GM04503 (cell line): ENCODE measurements at regions not wholly inside any gene's neighbourhood (a gene's known extent, or its start where the extent isn't known, plus 50 kb on each side); places are given as distances from the start of the nearest gene placed in this dataset.

Experiments used
- DNase-seq: peaks from one replicate; pipeline ENCODE4 v3.0.0-alpha.2; 2012; ENCODE audit warnings: low read depth

GRCh38 chr1:29821605-29822004, 585.3 kb downstream of the PTPRU start:
- no peak for DNase-seq

- DNase-seq: no peak
Measured at GRCh38 chr1:29820401-29820800, 584.1 kb downstream of the PTPRU start.

DNA sequence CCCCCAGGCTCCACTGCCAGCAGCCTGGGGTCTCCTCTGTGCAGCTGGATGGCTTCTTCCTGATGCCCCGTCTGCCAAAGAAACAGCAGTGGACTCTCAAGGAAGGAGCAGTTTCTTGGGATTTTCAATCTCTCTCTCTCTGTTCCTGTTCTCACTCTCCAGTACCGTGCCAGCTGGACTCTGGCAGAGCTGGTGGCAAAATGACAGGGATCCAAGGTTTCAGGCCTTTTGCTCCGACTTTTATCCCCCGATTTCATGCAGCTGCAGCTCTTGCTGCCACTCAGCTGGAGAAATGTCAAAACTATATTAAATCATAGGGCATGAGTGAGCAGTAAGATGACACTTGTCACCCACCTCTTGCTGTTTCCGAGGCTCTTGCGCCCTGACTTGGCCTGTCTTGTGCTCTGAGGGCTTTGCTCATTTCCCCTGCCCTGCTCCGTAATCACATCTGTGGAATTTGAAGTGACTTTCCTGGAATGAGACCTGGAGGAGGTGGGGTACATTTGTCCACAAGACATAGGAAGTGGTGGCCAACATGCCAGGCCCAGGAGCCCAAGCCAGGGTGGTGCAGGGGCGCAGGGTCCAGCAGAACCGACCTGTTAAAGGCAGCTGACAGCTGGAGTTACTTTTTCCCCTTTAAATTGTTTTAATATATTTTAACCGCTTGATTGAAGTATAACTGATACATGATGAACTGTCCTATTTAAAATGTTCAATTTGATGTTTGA, 576.2 kb downstream of the PTPRU start:
- DNase-seq: no peak

GRCh38 chr1:29811727-29812407, 575.5 kb downstream of the PTPRU start:
- DNase-seq: no peak

DNA sequence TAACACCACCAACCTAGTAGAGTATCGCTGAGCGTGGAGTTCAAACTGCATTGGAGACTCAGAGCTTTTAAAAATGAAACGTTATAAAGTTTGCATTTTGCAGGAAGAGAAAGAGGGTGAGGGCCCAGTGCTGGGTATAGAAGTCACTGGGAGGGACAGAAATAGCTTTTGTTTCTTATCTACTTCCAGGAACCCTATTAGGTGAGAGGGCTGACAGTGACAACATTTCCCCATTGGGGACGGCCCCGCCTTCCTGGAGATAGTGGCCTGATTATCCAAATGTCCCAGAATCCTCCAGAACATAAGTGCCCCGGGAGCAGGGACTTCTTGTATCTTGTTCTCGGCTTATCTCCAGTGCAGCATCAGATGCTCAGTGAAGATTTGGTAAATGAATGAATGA, 574.9 kb downstream of the PTPRU start:
- DNase-seq: no peak

DNA sequence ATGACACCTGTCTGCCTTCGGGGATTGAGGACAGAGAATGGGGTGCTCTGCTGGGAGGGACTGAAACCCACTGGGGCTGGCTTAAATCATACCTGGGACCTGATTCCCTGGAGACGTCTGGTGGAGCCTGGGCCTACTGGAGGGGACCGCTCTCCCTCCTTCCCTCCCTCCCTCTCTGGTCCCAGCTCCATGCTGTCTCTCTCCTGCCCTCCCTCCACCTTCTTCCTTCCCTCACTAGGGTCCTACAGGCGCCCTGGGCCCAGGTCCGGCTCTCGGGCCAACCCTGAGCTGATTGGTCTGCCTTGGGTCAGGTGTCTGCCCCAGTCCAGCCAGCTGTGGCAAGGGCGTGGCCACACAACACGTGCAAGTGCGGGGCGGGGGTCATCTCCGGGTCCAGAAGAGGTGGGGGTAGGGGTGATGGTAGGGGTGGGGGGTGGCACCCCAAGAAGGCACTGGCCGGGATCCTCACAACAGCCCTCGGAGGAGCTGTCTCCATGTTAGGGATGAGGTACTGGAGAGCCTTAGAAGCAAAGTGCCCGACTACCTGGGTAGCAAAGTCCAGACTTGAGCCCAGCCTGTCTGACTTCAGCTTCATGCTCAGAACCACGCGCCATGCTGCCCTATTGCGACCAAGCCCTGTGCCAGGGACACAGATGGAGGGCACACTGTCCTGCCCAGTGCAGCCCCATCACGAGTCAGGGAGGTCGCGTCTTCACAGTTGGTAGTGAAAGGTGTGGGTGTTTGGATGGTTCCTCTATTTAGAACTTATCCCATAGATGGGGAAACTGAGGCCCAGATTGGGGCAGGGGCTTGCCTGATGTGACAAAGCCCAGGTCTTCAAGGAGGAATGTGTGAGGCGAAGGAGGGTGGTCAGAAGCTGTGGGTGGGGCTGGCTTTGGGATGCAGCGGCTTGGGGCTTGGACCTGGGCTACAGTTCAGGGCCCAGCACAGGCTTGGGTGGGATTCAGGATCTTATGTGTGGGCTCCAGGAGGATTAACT, 574.1 kb downstream of the PTPRU start:
- DNase-seq: no peak

DNA sequence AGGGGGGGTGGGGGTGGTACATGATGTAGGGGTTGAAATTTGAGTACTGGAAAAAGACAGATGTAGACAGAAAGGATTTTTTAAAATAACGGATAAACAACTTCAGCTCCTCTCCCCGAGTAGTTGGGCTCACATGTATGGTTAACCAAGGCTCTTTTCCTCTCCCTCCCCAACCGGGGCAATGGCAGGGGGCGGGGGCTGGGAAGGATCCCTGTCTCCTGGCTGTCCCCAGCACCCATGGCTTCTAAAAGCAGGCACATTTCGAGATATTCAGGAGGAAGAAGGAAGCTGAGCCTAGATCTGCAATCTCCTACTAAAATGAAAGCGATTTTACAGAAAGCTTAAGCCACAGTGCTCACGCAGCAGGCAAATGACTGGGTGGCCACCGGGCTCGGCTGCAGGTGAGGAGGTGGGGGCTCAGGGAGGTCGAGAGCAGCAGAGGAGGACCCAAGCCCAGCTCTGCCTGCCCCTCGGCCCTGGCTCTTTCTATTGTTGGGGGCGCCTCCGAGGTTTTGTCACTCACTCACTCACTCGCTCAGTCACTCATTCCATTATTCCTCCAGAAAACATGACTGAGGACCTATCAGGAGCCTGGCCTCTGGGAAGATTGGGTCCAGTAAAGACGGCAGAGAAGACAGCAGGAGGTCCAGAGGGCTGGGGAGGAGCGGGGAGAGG, 573.3 kb downstream of the PTPRU start:
- DNase-seq: no peak

GRCh38 chr1:29808141-29808995, 572.0 kb downstream of the PTPRU start:
- DNase-seq: no peak

DNA sequence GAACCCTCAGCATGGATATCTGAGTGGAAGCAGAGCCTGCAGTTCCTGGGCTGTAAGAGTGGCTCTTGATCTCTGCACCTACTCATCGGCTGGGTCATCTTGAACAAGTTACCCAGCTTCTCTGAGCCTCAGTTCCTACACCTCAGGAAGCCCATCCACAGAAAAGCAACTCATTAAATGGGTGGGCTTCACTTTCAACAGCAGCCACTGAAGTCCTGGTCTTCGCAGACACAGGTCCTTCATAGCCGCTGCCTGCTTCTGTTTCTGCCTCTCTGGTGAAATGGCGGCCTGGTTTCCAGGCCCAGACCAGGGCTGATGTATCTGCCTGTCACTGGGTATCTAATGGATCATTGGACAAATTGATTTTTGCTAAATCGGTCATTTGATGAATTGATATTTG, 571.4 kb downstream of the PTPRU start:
- no peak for DNase-seq

DNA sequence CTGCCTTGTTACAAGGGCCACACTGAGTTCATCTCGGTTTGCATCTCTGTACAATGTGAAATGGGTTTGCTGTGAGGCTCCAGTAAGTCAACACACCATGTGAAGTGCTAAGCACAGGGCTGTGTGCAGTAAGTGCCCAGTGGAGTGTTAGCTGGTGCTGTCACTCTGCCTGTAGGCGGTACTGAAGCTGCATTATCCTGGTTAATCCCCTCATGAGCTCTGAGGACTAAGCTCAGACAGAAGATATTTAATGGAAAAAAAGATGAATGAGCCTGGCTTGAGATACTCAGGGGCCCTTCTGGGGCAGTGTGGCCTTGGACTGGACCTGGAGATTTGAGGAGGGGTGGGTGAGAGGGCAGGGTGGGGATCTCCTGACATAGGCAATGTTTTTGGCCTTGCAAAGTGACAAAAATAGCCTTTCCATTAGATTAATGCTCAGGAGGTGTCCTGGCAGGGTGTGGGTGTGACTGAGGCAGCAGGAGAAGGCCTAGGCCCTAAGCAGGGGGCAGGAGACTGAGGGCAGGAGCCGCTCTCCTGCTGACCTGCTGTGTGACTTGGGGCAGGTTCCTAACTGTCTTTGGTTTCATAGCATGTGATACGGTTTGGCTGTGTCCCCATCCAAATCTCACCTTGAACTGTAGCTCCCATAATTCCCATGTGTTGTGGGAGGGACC, 570.5 kb downstream of the PTPRU start:
- DNase-seq: no peak

- no peak for DNase-seq
Measured at GRCh38 chr1:29805896-29806160, 569.5 kb downstream of the PTPRU start.

DNA sequence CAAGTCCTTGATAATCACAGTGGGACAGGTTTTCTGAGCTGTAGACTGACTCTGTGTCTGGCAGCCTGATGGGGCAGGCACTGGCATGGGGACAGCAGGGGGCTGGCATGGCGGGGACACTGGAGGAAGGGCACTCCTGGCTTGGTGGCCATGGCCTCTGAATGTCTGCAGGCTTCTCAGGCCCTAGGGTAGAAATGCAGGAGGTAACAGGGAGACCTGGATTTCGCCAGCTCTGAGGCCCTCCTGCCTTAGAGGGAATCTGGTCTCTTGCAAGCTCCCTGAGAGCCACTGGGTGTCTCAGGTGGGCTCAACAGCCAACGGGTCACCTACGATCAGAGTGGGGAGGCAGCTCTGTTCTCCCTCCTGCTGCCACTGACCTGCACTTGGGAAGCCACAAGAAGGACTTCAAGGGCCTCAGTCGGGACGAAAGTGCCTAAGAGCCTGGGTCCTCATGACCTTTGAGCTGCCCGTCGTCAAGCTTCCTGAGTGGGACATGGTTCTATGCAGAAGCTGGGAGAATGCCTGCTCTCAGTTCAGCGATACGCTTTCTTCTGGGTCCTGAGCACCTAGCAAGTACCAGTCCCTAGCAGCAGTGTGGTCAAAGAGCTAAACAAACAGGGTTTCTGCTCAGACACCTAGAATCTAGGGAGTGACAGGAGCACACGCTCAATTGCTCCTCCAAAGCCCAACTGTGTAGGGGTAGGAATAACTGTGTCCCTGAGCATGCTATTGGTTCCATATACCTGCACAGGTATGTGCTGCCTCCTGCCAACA, 569.0 kb downstream of the PTPRU start:
- no peak for DNase-seq

- DNase-seq: no peak
Measured at GRCh38 chr1:29804181-29804899, 568.0 kb downstream of the PTPRU start.

- DNase-seq: no peak
Measured at GRCh38 chr1:29803486-29803885, 567.2 kb downstream of the PTPRU start.

DNA sequence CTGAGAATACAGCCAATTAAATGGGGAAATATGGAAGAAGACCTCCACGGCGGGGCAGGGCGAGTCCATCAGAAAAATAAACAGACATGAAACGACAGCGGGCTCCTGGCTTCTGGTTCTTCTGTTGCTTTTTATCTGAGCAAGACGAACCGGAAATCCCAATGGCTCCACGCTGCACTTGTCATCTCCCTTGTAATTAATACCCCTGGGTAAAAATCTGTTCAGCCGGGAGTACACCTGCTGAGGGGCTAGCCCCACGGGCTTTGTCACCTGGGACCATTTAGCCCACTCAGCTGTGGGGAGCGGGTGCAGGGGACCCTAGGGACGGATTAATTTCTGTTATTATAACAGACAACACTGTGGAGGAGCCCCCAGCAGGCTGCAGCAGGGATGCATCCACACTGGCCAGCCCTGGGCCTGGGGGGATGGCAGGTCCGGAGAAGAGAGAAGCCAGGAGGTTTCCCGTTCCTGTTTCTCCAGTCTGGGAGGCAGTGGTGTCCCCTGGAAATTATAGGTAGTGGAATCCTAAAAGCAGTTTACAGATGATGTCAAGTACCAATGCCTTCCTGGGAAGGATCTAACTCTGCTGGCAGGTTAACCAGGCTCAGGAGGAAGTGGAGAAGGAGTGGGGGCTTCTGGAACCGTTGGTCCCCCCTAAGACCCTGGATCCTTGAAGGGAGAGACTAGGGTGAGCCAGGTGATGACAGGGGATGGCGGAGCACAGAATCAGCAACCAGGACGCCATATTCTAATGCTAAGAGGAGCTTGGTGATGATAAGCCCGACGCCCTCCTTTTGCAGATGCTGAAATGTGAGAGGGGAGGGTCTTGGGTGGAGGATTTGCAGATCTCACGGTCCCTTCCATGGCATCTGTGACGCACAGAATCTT, 566.1 kb downstream of the PTPRU start:
- no peak for DNase-seq

DNA sequence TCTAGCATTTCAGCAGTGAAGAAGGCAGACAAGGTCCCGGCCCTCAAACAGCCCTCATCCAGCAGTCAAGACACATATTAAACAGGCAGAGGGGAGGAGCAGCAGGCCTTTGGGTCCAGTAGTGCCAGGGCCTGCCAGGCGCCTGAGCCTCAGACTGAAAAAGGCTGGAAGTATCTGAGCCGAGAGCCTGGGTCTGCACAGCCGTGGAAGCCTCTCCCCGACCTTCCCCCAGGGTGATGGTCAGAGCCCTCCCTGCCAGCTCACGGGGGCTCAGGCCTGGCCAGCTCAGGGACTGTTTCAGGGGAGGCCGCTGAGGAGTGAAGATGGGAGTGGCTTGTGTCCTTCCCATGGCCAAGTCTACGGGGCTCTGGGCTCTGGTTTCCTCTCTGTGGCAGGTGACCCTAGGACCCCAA, 565.2 kb downstream of the PTPRU start:
- DNase-seq: no peak

DNA sequence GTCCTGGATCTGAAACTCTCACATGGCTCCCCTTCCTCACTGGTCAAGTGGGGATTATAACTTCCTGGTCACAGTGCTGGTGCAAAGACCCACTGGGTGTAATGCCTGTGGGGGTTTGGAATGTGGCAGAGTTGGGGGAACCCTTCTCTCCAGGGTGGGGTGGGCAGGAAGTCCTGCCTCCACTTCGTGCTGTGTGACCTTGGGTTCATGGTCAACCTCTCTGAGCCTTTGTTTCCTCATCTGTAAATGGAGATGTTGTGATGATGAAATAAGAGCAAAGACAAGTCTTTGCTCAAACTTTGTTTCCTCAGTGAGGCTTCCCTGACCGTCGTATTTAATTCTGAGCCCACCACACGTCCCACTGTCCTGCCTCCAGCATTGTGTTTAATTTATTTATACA, 564.7 kb downstream of the PTPRU start:
- no peak for DNase-seq

- DNase-seq: no peak
Measured at GRCh38 chr1:29800522-29800956, 564.2 kb downstream of the PTPRU start.
